Muscle layer of duodenum (tissue), 2 donors: ENCODE measurements at regions not wholly inside any gene's neighbourhood (a gene's known extent, or its start where the extent isn't known, plus 50 kb on each side); places are given as distances from the start of the nearest gene placed in this dataset.

Experiments
- H3K27ac ChIP-seq: one replicate; pipeline ENCODE4 v1.7.0; 2013; ENCODE audit warnings: mild to moderate bottlenecking, low read length
- H3K27me3 ChIP-seq: one replicate; pipeline ENCODE4 v1.7.0; 2013; ENCODE audit warnings: low read depth, mild to moderate bottlenecking, control low read depth, low read length
- H3K36me3 ChIP-seq, 2 donors: one replicate each; pipeline ENCODE4 v1.7.0; 2013; ENCODE audit warnings: low read length in 2 of 2, control low read depth in 1 of 2, mild to moderate bottlenecking in 1 of 2; ENCODE audit not compliant: insufficient read depth in 2 of 2, control insufficient read depth in 1 of 2
- H3K4me1 ChIP-seq, 2 donors: one replicate each; pipeline ENCODE4 v1.7.0; 2013; ENCODE audit warnings: low read length in 2 of 2, mild to moderate bottlenecking in 2 of 2, control low read depth in 1 of 2, moderate library complexity in 1 of 2; ENCODE audit not compliant: insufficient read depth in 2 of 2, control insufficient read depth in 1 of 2
- H3K4me3 ChIP-seq, 2 donors: one replicate each; pipeline ENCODE4 v1.7.0; 2013; ENCODE audit warnings: low read length in 2 of 2, low read depth in 1 of 2, mild to moderate bottlenecking in 1 of 2
- H3K9me3 ChIP-seq, 2 donors: one replicate each; pipeline ENCODE4 v1.7.0; 2013; ENCODE audit warnings: low read length in 2 of 2, control low read depth in 1 of 2, mild to moderate bottlenecking in 1 of 2; ENCODE audit not compliant: control insufficient read depth in 1 of 2
- donor health status: healthy.

- Histone ChIP-seq H3K4me1 (no peaks in the 10 kb centered on the region), H3K9me3 (no peaks in the 10 kb centered on the region), H3K27ac (no peak overlapping the region), H3K36me3 (no peaks in the 10 kb centered on the region), H3K4me3 (no peak overlapping the region), H3K27me3 (no peaks in the 10 kb centered on the region)
Measured at GRCh38 chr2:67625690-67626475, 228.8 kb downstream of the ETAA1 start.

- H3K36me3 ChIP-seq = no peaks in the 10 kb centered on the region
- no peaks in the 10 kb centered on the region for H3K4me1 ChIP-seq
- H3K27ac ChIP-seq = no peak overlapping the region
- H3K27me3 ChIP-seq = no peaks in the 10 kb centered on the region
- H3K9me3 ChIP-seq = no peaks in the 10 kb centered on the region
- no peak overlapping the region for H3K4me3 ChIP-seq
Measured at GRCh38 chr2:67626656-67627055, 229.5 kb downstream of the ETAA1 start.

GRCh38 chr2:67627456-67628207 lies 230.5 kb downstream of the ETAA1 start:
- H3K4me3 ChIP-seq = no peak overlapping the region
- H3K27me3 ChIP-seq = no peaks in the 10 kb centered on the region
- H3K9me3 ChIP-seq = no peaks in the 10 kb centered on the region
- no peak overlapping the region for H3K27ac ChIP-seq
- no peaks in the 10 kb centered on the region for H3K36me3 ChIP-seq
- no peaks in the 10 kb centered on the region for H3K4me1 ChIP-seq

- Histone ChIP-seq H3K36me3 (no peaks in the 10 kb centered on the region), H3K27ac (no peak overlapping the region), H3K4me3 (no peak overlapping the region), H3K9me3 (no peaks in the 10 kb centered on the region), H3K4me1 (no peaks in the 10 kb centered on the region), H3K27me3 (no peaks in the 10 kb centered on the region)
Measured at GRCh38 chr2:67628892-67629291, 231.8 kb downstream of the ETAA1 start.

GRCh38 chr2:67631483-67631882 lies 234.3 kb downstream of the ETAA1 start:
- no peak overlapping the region for H3K27ac ChIP-seq
- H3K9me3 ChIP-seq = no peaks in the 10 kb centered on the region
- no peaks in the 10 kb centered on the region for H3K27me3 ChIP-seq
- H3K4me1 ChIP-seq = no peaks in the 10 kb centered on the region
- H3K4me3 ChIP-seq = no peak overlapping the region
- H3K36me3 ChIP-seq = no peaks in the 10 kb centered on the region

- H3K36me3 ChIP-seq = no peaks in the 10 kb centered on the region
- H3K4me1 ChIP-seq = no peaks in the 10 kb centered on the region
Measured at GRCh38 chr2:67633212-67633856, 236.2 kb downstream of the ETAA1 start.

GRCh38 chr2:67638146-67638545 lies 241.0 kb downstream of the ETAA1 start:
- Histone ChIP-seq H3K27ac (no peak overlapping the region), H3K27me3 (no peaks in the 10 kb centered on the region)

More at GRCh38 chr2:67633212-67633856, 236.2 kb downstream of the ETAA1 start:
- Histone ChIP-seq H3K27me3 (no peaks in the 10 kb centered on the region), H3K27ac (no peak overlapping the region), H3K4me3 (no peak overlapping the region), H3K9me3 (no peaks in the 10 kb centered on the region)

GRCh38 chr2:67641312-67642045 lies 244.3 kb downstream of the ETAA1 start:
- no peak overlapping the region for H3K27ac ChIP-seq
- H3K36me3 ChIP-seq = no peaks in the 10 kb centered on the region

More at GRCh38 chr2:67638146-67638545, 241.0 kb downstream of the ETAA1 start:
- Histone ChIP-seq H3K4me1 (no peaks in the 10 kb centered on the region), H3K36me3 (no peaks in the 10 kb centered on the region), H3K9me3 (no peaks in the 10 kb centered on the region), H3K4me3 (no peak overlapping the region)

GRCh38 chr2:67642046-67642382 lies 244.9 kb downstream of the ETAA1 start:
- peaks cover 0 to 4% of the 10 kb centered on the region in 2 donors for H3K4me1 ChIP-seq
- peaks cover 0 to 3% of the 10 kb centered on the region in 2 donors for H3K9me3 ChIP-seq
- no peaks in the 10 kb centered on the region for H3K36me3 ChIP-seq
- no peak overlapping the region for H3K27ac ChIP-seq
- no peak overlapping the region for H3K4me3 ChIP-seq
- no peaks in the 10 kb centered on the region for H3K27me3 ChIP-seq

More at GRCh38 chr2:67641312-67642045, 244.3 kb downstream of the ETAA1 start:
- H3K27me3 ChIP-seq = no peaks in the 10 kb centered on the region
- no peak overlapping the region for H3K4me3 ChIP-seq
- H3K4me1 ChIP-seq = peaks cover 0 to 4% of the 10 kb centered on the region in 2 donors
- no peaks in the 10 kb centered on the region for H3K9me3 ChIP-seq

- H3K9me3 ChIP-seq = peaks cover 0 to 3% of the 10 kb centered on the region in 2 donors
- no peaks in the 10 kb centered on the region for H3K27me3 ChIP-seq
- peaks cover 0 to 4% of the 10 kb centered on the region in 2 donors for H3K4me1 ChIP-seq
- no peaks in the 10 kb centered on the region for H3K36me3 ChIP-seq
- no peak overlapping the region for H3K4me3 ChIP-seq
- no peak overlapping the region for H3K27ac ChIP-seq
Measured at GRCh38 chr2:67642961-67643360, 245.8 kb downstream of the ETAA1 start.
